HG02852 (cell line): ENCODE measurements at regions not wholly inside any gene's neighbourhood (a gene's known extent, or its start where the extent isn't known, plus 50 kb on each side); places are given as distances from the start of the nearest gene placed in this dataset.

ENCODE experiments used
- ATAC-seq: cut with Tn5 transposase; IDR thresholded peaks from one replicate; pipeline ENCODE4 v1.9.1; 2021; ENCODE audit warnings: mild to moderate bottlenecking, moderate library complexity; ENCODE audit not compliant: unreplicated experiment

- no peak for ATAC-seq
These were observed 208.4 kb upstream of the ADAMTS9 start for GRCh38 chr3:64895991-64896895.

- no peak for ATAC-seq
These were observed 207.5 kb upstream of the ADAMTS9 start for GRCh38 chr3:64895106-64895990.

- no peak for ATAC-seq
These were observed 206.2 kb upstream of the ADAMTS9 start for GRCh38 chr3:64894006-64894405.

GRCh38 chr3:64892671-64893309 lies 205.0 kb upstream of the ADAMTS9 start:
- no peak for ATAC-seq

- no peak for ATAC-seq
These were observed 203.2 kb upstream of the ADAMTS9 start for GRCh38 chr3:64891021-64891420.

- no peak for ATAC-seq
These were observed 202.7 kb upstream of the ADAMTS9 start for GRCh38 chr3:64890466-64890865.

GRCh38 chr3:64890006-64890405 lies 202.2 kb upstream of the ADAMTS9 start:
- no peak for ATAC-seq

- no peak for ATAC-seq
These were observed 201.1 kb upstream of the ADAMTS9 start for GRCh38 chr3:64888840-64889392.

GRCh38 chr3:64888165-64888564 lies 200.4 kb upstream of the ADAMTS9 start:
- ATAC-seq: no peak

- no peak for ATAC-seq
These were observed 197.3 kb upstream of the ADAMTS9 start for GRCh38 chr3:64885055-64885454.

- ATAC-seq: no peak
These were observed 196.7 kb upstream of the ADAMTS9 start for GRCh38 chr3:64884536-64884935.

GRCh38 chr3:64880916-64881315 lies 193.1 kb upstream of the ADAMTS9 start:
- ATAC-seq: no peak

- no peak for ATAC-seq
These were observed 190.6 kb upstream of the ADAMTS9 start for GRCh38 chr3:64878362-64878761.

GRCh38 chr3:64873400-64873799 lies 185.6 kb upstream of the ADAMTS9 start:
- no peak for ATAC-seq

GRCh38 chr3:64872345-64872744 lies 184.5 kb upstream of the ADAMTS9 start:
- no peak for ATAC-seq

- no peak for ATAC-seq
These were observed 184.0 kb upstream of the ADAMTS9 start for GRCh38 chr3:64871834-64872249.

- no peak for ATAC-seq
These were observed 183.3 kb upstream of the ADAMTS9 start for GRCh38 chr3:64870876-64871646.

- ATAC-seq: no peak
These were observed 179.4 kb upstream of the ADAMTS9 start for GRCh38 chr3:64867224-64867623.

- no peak for ATAC-seq
These were observed 178.2 kb upstream of the ADAMTS9 start for GRCh38 chr3:64865839-64866570.
